H9 (cell line): ENCODE measurements at regions not wholly inside any gene's neighbourhood (a gene's known extent, or its start where the extent isn't known, plus 50 kb on each side); places are given as distances from the start of the nearest gene placed in this dataset.

ENCODE experiments used
- DNase-seq: peaks from one replicate; pipeline ENCODE4 v3.0.0-alpha.2; 2017
- H2AFZ ChIP-seq: one replicate; pipeline ENCODE4 v1.6.1; 2013; ENCODE audit warnings: mild to moderate bottlenecking, low read length, control low read depth, moderate library complexity
- H2AK5ac ChIP-seq: 2 replicates; pipeline ENCODE4 v1.6.1; 2013; ENCODE audit warnings: low read length, control low read depth, mixed read lengths; ENCODE audit not compliant: insufficient read length
- H2BK120ac ChIP-seq: one replicate; pipeline ENCODE4 v1.6.1; 2013; ENCODE audit warnings: low read depth, mild to moderate bottlenecking, low read length, control low read depth, inconsistent platforms; ENCODE audit not compliant: poor library complexity, severe bottlenecking
- H2BK12ac ChIP-seq: 2 replicates; pipeline ENCODE4 v1.6.1; 2013; ENCODE audit warnings: low read length, control low read depth, mixed read lengths, low read depth; ENCODE audit not compliant: insufficient read length
- H2BK15ac ChIP-seq: 2 replicates; pipeline ENCODE4 v1.6.1; 2013; ENCODE audit warnings: low read depth, low read length, control low read depth
- H2BK20ac ChIP-seq: one replicate; pipeline ENCODE4 v1.6.1; 2013; ENCODE audit warnings: low read depth, mild to moderate bottlenecking, low read length, control low read depth, inconsistent platforms; ENCODE audit not compliant: poor library complexity, severe bottlenecking
- H2BK5ac ChIP-seq: 2 replicates; pipeline ENCODE4 v1.6.1; 2013; ENCODE audit warnings: low read length, control low read depth, mixed read lengths; ENCODE audit not compliant: insufficient read length
- H3K14ac ChIP-seq: 2 replicates; pipeline ENCODE4 v1.6.1; 2013; ENCODE audit warnings: low read length, control low read depth; ENCODE audit not compliant: insufficient read depth
- H3K18ac ChIP-seq: 2 replicates; pipeline ENCODE4 v1.6.1; 2013; ENCODE audit warnings: low read depth, mild to moderate bottlenecking, mixed read lengths, low read length, control low read depth; ENCODE audit not compliant: insufficient read length
- H3K23ac ChIP-seq: 2 replicates; pipeline ENCODE4 v1.6.1; 2013; ENCODE audit warnings: low read length, control low read depth, mixed read lengths, low read depth; ENCODE audit not compliant: insufficient read length
- H3K23me2 ChIP-seq: 2 replicates; pipeline ENCODE4 v1.6.1; 2013; ENCODE audit warnings: low read depth, mild to moderate bottlenecking, mixed read lengths, low read length, control low read depth; ENCODE audit not compliant: insufficient read length, poor library complexity, severe bottlenecking
- H3K27ac ChIP-seq: 2 replicates; pipeline ENCODE4 v1.5.1; 2013; ENCODE audit warnings: low read length, control low read depth, mixed read lengths, low read depth; ENCODE audit not compliant: insufficient read length
- H3K27me3 ChIP-seq: 2 replicates; pipeline ENCODE4 v1.6.1; 2013; ENCODE audit warnings: low read length, control low read depth, inconsistent platforms; ENCODE audit not compliant: insufficient read depth
- H3K4ac ChIP-seq: 2 replicates; pipeline ENCODE4 v1.6.1; 2013; ENCODE audit warnings: low read depth, mild to moderate bottlenecking, control low read depth, inconsistent platforms, low read length, moderate library complexity
- H3K4me1 ChIP-seq: 2 replicates; pipeline ENCODE4 v1.6.1; 2013; ENCODE audit warnings: low read length, control low read depth, inconsistent platforms; ENCODE audit not compliant: insufficient read depth
- H3K4me2 ChIP-seq: 2 replicates; pipeline ENCODE4 v1.6.1; 2013; ENCODE audit warnings: low read length, control low read depth, mixed read lengths; ENCODE audit not compliant: insufficient read length, insufficient read depth
- H3K56ac ChIP-seq: 2 replicates; pipeline ENCODE4 v1.6.1; 2013; ENCODE audit warnings: low read depth, mild to moderate bottlenecking, mixed read lengths, low read length, control low read depth; ENCODE audit not compliant: insufficient read length
- H3K79me1 ChIP-seq: 2 replicates; pipeline ENCODE4 v1.6.1; 2013; ENCODE audit warnings: low read depth, mild to moderate bottlenecking, moderate library complexity, low read length, control low read depth, inconsistent platforms; ENCODE audit not compliant: insufficient read depth, poor library complexity, severe bottlenecking
- H3K79me2 ChIP-seq: 2 replicates; pipeline ENCODE4 v1.6.1; 2013; ENCODE audit warnings: low read length, control low read depth, inconsistent platforms; ENCODE audit not compliant: insufficient read depth
- H3K9ac ChIP-seq: 2 replicates; pipeline ENCODE4 v1.6.1; 2013; ENCODE audit warnings: low read length, control low read depth, mixed read lengths; ENCODE audit not compliant: insufficient read length; ENCODE audit errors: extremely low read depth
- H3K9me3 ChIP-seq: one replicate; pipeline ENCODE4 v1.6.1; 2013; ENCODE audit warnings: low read depth, low read length, inconsistent platforms; ENCODE audit not compliant: control insufficient read depth
- H3T11ph ChIP-seq: one replicate; pipeline ENCODE4 v1.6.1; 2013; ENCODE audit warnings: mild to moderate bottlenecking, low read length, control low read depth, inconsistent platforms
- H4K20me1 ChIP-seq: one replicate; pipeline ENCODE4 v1.6.1; 2013; ENCODE audit not compliant: control insufficient read depth, insufficient read length, insufficient read depth
- H4K5ac ChIP-seq: 2 replicates; pipeline ENCODE4 v1.6.1; 2013; ENCODE audit warnings: low read depth, mild to moderate bottlenecking, mixed read lengths, low read length, control low read depth; ENCODE audit not compliant: insufficient read length
- H4K8ac ChIP-seq: replicated peaks from 2 replicates; pipeline ENCODE4 v1.6.1; 2013; ENCODE audit warnings: low read length, control low read depth, mixed read lengths, low read depth; ENCODE audit not compliant: insufficient read length
- H4K91ac ChIP-seq: 2 replicates; pipeline ENCODE4 v1.6.1; 2013; ENCODE audit warnings: low read depth, mild to moderate bottlenecking, moderate library complexity, mixed read lengths, low read length, control low read depth; ENCODE audit not compliant: insufficient read length
- H3K27ac Mint-ChIP-seq, 3 experiments: 2 replicates in 2 of 3; 3 replicates in 1 of 3; pipeline ENCODE4 v1.8.0; 2020 to 2021; ENCODE audit warnings: mixed read lengths in 3 of 3, mild to moderate bottlenecking in 1 of 3, moderate library complexity in 1 of 3
- H3K27me3 Mint-ChIP-seq: 2 replicates; pipeline ENCODE4 v1.8.0; 2021; ENCODE audit warnings: low read depth, mild to moderate bottlenecking, moderate library complexity, mixed read lengths
- H3K36me3 Mint-ChIP-seq, 3 experiments: 2 replicates in 2 of 3; 3 replicates in 1 of 3; pipeline ENCODE4 v1.8.0; 2020 to 2021; ENCODE audit warnings: low read depth in 3 of 3, mixed read lengths in 3 of 3; ENCODE audit not compliant: insufficient read depth in 1 of 3
- H3K4me1 Mint-ChIP-seq, 2 experiments: 2 replicates each; pipeline ENCODE4 v1.8.0; 2020; ENCODE audit warnings: mixed read lengths in 2 of 2
- H3K4me3 Mint-ChIP-seq, 2 experiments: 2 replicates in 1 of 2; 3 replicates in 1 of 2; pipeline ENCODE4 v1.8.0; 2020 to 2021; ENCODE audit warnings: mild to moderate bottlenecking in 2 of 2, mixed read lengths in 2 of 2, moderate library complexity in 1 of 2
- H3K9me3 Mint-ChIP-seq, 2 experiments: 2 replicates in 1 of 2; 3 replicates in 1 of 2; pipeline ENCODE4 v1.8.0; 2020; ENCODE audit warnings: mild to moderate bottlenecking in 2 of 2, mixed read lengths in 2 of 2, moderate library complexity in 1 of 2
- WGBS: extraction: QIAGEN DNeasy Blood & Tissue Kit; methylation state at CpG from one replicate; pipeline ENCODE4 v1.1.7; 2013; ENCODE audit warnings: missing lambda C conversion rate, low lambda C conversion rate, mixed read lengths; ENCODE audit not compliant: insufficient read length; ENCODE audit errors: extremely low coverage; 5-methylcytosine and 5-hydroxymethylcytosine counted together
- TF ChIP-seq, protein P1 (sequence below): fragments of 200-600 bp; sonication (generic); conservative IDR thresholded peaks from 3 replicates; pipeline ENCODE4 v1.8.0; 2021; ENCODE audit warnings: antibody characterized with exemption, mild to moderate bottlenecking

GRCh38 chr19:32174386-32175113 is 170.9 kb upstream of the ZNF507 start:
- no peaks in the 10 kb centered on the region for H3K9me3 Mint-ChIP-seq
- no peak overlapping the region for H4K8ac ChIP-seq
- H4K91ac ChIP-seq, result no peak overlapping the region
- TF ChIP-seq, protein P1, sequence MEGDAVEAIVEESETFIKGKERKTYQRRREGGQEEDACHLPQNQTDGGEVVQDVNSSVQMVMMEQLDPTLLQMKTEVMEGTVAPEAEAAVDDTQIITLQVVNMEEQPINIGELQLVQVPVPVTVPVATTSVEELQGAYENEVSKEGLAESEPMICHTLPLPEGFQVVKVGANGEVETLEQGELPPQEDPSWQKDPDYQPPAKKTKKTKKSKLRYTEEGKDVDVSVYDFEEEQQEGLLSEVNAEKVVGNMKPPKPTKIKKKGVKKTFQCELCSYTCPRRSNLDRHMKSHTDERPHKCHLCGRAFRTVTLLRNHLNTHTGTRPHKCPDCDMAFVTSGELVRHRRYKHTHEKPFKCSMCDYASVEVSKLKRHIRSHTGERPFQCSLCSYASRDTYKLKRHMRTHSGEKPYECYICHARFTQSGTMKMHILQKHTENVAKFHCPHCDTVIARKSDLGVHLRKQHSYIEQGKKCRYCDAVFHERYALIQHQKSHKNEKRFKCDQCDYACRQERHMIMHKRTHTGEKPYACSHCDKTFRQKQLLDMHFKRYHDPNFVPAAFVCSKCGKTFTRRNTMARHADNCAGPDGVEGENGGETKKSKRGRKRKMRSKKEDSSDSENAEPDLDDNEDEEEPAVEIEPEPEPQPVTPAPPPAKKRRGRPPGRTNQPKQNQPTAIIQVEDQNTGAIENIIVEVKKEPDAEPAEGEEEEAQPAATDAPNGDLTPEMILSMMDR, result no peak
- H3K56ac ChIP-seq, result no peak overlapping the region
- H2BK20ac ChIP-seq, result no peak overlapping the region
- peaks cover 23 to 24% of the 10 kb centered on the region in 2 experiments for H3K4me1 Mint-ChIP-seq
- H3K79me2 ChIP-seq, result no peaks in the 10 kb centered on the region
- no peak overlapping the region for H3K9ac ChIP-seq
- no peak overlapping the region for H3K23ac ChIP-seq
- H3K18ac ChIP-seq, result no peak overlapping the region
- H3K23me2 ChIP-seq, result no peaks in the 10 kb centered on the region
- no peak overlapping the region for H3T11ph ChIP-seq
- H3K4ac ChIP-seq, result no peak overlapping the region
- WGBS, result no CpG with 5 or more reads among the region's 10 CpGs
- no peak overlapping the region for H3K14ac ChIP-seq
- H3K4me2 ChIP-seq, result no peak overlapping the region
- no peak overlapping the region for H2AFZ ChIP-seq
- H3K79me1 ChIP-seq, result no peaks in the 10 kb centered on the region
- H2BK12ac ChIP-seq, result no peak overlapping the region
- H2BK5ac ChIP-seq, result no peak overlapping the region
- H2BK15ac ChIP-seq, result no peak overlapping the region
- no peaks in the 10 kb centered on the region for H3K27me3 ChIP-seq
- H3K36me3 Mint-ChIP-seq, result no peaks in the 10 kb centered on the region
- H3K9me3 ChIP-seq, result no peaks in the 10 kb centered on the region
- no peak overlapping the region for H3K4me3 Mint-ChIP-seq
- DNase-seq, result no peak
- no peaks in the 10 kb centered on the region for H4K20me1 ChIP-seq
- H3K27me3 Mint-ChIP-seq, result no peaks in the 10 kb centered on the region; the same call in 1 of the 2 replicates
- no peak overlapping the region for H3K27ac Mint-ChIP-seq
- no peak overlapping the region for H2AK5ac ChIP-seq
- H2BK120ac ChIP-seq, result no peak overlapping the region
- H3K4me1 ChIP-seq, result no peaks in the 10 kb centered on the region
- H3K27ac ChIP-seq, result no peak overlapping the region
- H4K5ac ChIP-seq, result no peak overlapping the region
